ENCODE measurements at regions not wholly inside any gene's neighbourhood (a gene's known extent, or its start where the extent isn't known, plus 50 kb on each side); places are given as distances from the start of the nearest gene placed in this dataset.

DNA sequence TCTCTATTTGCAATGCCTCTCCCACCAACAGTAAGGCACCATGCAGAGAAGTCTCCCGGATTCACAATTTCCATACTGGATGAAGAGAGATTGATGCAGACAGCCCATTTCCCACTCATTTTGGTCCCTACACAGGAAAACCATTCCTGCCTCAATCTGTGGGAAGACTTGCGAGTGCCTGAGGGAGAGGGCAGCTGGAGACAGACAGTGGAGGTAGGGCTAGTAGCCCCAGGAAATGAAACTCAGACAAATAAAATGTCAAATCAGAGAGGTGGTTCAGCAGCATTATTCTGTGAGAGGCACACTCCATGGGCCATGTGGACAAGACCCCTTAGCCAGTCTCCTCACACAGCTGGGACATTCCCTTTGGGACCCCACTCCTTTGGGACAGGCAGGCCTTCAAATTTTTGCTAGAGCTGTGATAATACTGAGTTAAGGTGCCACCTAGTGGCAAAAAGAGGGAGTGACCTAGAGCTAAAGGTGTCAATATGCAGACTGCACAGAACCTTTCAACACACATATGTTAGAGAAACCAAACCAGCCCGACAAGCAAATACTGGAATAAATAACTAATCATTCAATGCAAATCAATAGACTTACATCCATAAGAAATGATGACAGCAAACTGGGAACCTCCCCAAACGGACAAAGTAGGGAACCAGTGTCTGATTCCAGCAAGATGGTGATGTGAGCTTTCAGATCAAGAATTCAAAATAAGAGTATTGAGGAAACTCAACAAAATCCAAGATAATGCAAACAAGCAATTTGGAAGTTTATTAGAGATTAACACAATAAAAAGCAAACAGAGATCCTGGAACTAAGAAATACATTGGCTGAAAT is 1865.3 kb upstream of the AGA start:
- TF ChIP-seq JUN (CRISPR knock-in tag; IDR thresholded peaks at IDR 0.05) (no peak), PITX1 (CRISPR knock-in tag; IDR thresholded peaks at IDR 0.05) (no peak)

Measured in HepG2 (cell line).